Hematopoietic multipotent progenitor cell treated with erythropoietin and hydrocortisone succinate and interleukin-3 and kit ligand, for 15 days (in vitro differentiated cells): ENCODE measurements at regions not wholly inside any gene's neighbourhood (a gene's known extent, or its start where the extent isn't known, plus 50 kb on each side); places are given as distances from the start of the nearest gene placed in this dataset.
"Not testable (repeated sequence)": the region's sequence is repeated elsewhere in the genome, so short reads cannot be mapped to it uniquely, and the experiment has no call there.

Source experiments
- DNase-seq: peaks from one replicate; pipeline ENCODE4 v3.0.0-alpha.2; 2015; ENCODE audit warnings: low spot score

DNA sequence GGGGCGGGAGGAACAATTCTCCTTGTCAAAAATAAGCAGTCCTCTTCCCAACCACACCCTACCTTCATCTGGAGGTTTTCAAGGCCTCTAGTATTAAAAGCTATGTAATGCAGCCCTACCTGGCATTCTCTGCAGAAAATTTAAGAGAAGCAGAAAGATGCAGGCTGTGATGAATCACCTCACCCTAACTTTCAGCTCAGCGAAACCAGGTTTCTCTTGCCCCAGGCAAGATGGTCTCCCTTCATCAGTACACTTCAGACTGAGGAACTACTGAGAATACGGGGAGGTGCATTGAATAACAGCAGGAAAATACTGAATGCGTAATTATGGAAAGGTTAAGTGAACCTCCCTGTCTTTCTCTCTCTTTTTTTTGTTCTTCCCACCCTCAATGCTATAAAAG lies 437.6 kb upstream of the KLF12 start:
- no peak for DNase-seq

DNA sequence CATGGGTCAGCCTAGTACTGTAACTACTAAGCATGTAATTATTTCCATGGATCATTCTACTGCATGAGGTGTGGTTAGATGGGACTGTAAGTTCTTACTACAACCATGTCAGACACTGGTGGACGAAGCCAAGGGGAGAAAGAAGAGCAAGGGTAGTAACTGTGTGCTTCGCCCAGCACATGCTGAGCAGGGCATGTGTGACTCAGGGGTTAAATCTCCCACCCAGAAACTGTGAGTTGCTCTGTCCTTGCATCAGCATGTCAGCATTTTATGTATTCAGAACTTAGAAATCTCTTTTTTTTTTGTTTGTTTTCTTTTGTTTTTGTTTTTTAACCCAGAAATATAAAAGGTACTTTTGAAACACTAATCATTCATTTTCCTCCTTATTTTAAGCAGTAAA lies 436.6 kb upstream of the KLF12 start:
- no peak for DNase-seq

DNA sequence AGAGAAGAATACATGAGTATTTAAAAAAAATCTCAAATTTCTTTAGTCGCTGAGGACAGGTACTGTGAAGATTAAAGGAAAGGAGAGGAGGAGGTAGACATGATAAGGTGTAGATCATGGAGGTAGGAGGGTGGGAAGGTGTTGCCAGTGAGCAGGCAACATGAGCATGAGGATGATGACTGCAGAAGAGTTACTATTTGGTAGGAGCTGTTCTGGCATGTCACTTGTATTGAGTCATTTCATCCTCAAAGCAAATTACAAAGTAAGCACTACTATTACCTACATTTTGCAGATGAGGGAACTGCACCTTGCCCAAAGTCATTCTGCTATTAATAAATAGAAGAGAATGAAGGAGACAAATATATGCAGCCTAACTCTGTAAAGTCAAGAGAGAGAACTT lies 435.8 kb upstream of the KLF12 start:
- no peak for DNase-seq

DNA sequence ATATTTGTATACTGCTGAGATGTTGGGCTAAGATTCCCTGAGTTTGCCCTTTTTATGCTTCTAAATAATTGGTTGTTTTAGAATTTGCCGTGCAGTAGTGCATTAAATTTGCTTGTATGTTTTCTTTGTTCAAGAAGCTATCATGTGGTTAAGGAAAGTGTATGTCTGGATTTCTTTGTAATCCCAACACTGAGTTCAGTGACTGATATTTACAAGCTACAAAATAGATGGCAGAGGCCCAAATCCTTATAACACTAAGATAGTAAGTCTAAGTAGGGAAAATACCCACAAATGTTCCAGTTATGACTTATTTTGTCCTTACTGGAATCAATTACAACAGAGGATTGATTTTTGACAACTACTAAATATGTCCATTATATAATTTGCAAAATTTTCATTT lies 435.0 kb upstream of the KLF12 start:
- DNase-seq, result no peak

DNA sequence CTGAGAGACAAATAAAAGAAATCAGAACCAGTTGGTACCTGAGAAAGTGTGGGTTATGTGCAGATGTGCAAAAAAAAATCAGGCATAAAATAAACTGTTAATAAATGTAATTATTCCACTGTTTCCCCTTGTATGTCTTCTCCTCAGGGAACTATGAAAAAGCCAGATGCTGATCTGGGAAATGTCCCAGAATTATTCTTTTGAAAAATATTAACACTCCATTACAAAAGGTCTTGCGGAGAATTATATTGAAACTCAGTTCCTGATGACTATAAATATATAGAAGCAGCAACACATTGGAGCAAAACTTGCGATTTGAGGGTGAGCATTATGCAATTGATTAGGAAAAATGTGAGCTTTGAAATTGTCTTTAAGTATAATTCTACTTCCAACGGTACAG lies 433.3 kb upstream of the KLF12 start:
- DNase-seq, result no peak

DNA sequence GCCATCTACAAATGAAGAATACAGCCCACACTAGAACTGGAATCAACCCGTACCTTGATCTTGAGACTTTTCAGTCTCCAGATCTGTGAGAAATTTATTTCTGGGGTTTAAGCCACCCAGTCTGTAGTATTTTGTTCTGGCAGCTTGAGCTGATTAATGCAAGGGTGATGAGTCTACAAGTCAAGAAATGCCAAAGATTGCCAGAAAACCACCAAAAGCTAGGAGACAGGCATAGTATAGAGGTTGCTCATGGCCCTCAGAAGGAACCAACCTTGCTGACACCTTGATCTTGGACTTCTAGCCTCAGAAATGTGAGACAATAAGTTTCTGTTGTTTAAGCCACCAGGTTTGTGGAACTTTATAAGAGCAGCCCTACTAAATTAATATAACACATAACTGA lies 428.2 kb upstream of the KLF12 start:
- no peak for DNase-seq

DNA sequence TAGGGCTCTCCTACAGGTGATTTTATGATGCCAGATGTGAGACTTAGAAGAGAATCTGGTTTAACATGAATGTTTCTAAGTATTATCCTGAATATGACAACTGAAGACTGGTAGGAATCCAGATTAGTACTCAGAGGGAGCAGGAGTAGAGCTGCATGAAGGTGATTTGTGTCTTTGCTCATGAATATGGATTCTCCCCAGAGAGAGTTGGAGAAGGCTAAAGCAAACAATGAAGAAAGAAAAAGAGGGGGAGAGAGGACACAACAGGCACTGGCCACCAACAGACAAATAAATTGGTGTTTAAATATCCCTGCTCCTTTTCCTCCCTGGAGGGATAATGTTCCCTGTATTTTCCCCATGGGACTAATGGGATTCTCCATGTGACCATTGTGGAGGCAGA lies 427.0 kb upstream of the KLF12 start:
- no peak for DNase-seq

DNA sequence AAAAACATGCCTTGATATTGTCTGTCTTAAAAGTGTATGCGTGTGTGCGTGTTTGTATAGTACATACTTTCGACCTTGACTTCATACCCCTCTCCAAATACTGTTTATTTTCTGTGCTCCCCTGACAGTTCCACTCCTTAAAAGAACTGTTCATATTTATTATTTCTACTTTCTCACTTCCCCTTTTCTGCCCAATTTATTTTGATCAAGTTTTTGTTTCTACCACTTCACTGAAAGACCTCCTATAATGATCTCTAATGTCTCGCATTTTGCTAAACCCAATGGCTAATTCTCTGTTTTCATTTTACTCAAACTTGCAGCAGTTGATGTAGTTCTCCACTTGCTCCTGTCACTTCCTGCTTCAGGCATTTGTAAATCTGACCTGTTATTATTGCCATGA lies 426.1 kb upstream of the KLF12 start:
- DNase-seq, result no peak

DNA sequence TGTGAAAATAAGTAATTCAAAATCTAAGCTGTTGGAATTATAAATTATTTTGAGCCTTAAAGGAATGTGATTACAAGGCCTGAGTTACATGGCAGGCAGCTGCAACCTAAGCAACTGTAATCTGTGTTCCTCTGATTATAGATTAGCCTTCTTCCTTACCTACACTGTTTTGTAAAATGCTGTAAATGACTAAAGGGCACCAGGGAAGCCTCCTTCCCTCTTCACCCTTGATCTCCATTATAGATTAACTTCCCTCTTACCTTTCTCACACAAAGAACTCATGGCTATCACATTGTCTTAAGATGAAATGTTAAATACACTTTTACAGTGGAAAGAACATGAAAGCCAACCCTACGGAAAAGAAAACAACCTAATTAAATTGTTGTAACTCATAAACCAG lies 423.7 kb upstream of the KLF12 start:
- DNase-seq, result no peak

DNA sequence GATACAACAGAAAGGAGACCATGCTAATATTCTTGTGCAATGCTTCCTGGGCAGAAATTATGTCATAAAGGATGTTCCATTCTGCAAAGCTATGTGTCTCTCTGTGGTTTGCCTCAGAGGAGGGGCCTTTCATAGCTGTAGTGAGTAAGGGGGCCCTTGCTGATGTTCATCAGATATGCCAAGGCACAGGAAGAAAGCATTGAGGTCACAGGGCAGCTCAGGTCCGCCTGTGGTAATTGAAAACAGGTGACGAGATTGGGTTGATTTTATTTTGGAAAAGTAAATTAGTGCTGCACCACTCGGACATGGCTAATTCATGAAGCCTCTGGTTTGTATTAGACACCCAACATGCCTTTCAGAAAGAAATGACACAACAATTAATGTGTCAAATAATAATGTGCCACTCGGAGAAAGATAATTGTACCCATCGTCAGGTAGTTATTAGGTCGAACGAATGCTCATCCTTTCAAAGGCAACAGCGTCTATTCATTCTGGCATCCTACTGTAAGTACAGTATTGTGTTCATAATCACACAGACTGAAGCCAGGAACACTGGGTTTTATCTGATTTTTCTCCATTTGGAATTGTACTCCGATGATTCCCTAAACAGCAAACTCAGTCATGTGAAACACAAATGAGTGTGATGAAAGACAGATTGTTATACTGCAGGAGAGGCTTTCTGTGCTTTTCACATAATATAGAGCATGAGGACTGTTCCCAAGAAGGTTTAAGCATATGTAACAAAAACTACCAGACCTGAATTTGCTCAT lies 421.6 kb upstream of the KLF12 start:
- no peak for DNase-seq

DNA sequence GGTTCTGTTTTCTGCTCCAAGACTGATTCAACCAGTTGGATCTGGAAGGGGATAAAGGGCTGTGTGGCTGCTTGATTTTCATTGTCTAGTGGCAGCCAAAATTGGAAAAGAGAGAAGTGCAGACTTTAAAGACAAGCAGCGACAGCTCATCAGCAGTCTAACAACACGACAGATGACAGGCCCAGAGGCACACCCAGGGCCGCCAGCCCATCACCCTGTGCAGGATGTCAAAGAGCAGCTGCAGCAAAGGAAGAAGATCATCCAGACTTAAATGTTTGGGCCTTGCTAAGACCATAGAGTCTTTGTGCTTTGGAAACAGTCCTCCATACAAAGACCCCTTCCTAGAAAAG lies 421.0 kb upstream of the KLF12 start:
- DNase-seq, result no peak

DNA sequence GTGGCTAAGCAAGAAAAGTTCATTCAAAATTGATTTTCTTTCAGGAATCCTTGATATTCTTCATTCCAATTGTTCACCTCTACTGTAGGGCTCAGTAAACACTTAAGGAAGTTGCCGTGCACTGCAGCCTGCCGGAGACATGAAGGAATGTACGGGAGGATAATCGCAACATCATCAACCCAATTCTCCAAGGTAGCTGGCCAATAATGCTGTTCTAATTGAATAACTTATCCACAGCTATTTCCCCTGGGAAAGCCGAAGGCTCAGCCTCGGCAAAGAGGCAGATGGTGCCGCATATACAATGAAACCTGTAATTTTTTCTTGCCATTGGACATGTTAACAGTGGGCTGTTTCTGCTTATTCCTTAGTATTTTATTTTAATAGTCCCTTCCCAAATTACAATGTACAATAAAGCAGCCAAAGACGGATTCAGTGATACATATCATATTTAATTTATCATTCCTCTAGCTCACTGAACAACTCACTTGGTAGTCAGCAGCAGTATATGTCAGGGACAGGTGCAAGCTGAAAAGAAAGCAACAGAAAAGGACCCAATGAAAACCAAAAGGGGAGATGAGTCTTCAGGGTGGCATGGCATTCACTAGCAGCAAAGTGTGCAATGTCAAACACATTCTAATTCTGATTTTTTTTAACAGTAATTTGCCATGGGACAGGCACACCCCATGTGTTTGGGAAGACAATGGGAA lies 420.5 kb upstream of the KLF12 start:
- no peak for DNase-seq

DNA sequence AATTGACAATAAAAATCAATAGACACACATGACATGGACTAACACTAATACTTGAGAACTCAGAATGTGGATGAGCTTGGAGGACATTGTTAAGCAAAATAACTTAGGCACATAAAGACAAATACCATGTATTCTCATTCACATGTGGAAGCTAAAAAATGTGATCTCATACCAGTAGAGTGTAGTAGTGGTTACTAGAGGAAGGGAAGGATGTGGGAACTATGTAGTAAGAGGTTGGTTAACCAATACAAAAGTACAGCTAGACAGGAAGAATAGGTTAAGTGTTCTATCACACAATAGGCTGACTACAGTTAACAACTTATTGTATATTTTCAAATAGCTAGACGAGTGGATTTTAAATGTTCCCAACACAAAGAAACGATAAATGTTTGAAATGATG lies 415.8 kb upstream of the KLF12 start:
- no peak for DNase-seq

DNA sequence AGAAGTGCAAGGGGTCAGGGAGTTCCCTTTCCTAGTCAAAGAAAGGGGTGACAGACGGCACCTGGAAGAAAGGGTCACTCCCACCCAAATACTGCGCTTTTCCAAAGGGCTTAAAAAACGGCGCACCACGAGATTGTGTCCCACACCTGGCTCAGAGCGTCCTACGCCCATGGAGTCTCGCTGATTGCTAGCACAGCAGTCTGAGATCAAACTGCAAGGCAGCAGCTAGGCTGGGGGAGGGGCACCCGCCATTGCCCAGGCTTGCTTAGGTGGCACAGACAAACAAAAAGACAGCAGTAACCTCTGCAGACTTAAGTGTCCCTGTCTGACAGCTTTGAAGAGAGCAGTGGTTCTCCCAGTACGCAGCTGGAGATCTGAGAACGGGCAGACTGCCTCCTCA lies 402.4 kb upstream of the KLF12 start:
- DNase-seq, result not testable (repeated sequence)

DNA sequence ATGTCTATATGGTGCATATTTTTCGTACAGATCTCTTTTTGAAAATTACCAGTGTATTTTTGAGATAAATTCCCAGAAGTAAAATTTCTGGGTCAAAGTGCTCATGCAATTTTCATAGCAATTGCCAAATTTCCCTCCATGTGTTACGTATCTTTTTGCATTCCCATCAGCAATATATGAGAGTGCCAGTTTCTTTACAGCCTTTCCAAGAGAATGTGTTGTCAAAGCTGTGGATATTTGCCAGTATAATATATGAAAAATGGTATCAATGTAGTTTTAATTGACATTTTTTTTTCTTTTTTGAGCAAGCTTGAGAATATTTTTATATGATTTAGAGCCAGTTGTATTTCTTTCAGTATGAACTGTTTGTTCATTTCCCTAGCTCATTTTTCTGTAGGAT lies 399.0 kb upstream of the KLF12 start:
- DNase-seq, result no peak

DNA sequence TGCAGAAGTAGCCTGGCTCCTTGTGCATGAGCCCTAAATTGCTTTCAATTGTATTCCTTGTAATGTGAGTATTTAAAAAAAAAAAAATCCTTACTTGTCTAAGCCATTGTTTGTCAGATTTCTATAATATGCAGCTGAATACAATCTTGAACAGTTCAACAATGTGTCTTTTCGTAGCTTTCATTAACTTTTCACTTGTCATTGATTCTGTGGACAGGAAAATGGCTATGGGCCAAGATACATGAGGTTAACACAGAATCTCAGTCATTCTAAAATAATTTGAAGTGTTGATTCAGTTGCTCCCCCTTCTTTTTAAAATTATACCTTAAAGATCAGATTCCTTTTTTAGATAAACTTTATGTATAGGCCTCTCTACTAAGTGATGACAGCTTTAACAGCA lies 395.8 kb upstream of the KLF12 start:
- no peak for DNase-seq

DNA sequence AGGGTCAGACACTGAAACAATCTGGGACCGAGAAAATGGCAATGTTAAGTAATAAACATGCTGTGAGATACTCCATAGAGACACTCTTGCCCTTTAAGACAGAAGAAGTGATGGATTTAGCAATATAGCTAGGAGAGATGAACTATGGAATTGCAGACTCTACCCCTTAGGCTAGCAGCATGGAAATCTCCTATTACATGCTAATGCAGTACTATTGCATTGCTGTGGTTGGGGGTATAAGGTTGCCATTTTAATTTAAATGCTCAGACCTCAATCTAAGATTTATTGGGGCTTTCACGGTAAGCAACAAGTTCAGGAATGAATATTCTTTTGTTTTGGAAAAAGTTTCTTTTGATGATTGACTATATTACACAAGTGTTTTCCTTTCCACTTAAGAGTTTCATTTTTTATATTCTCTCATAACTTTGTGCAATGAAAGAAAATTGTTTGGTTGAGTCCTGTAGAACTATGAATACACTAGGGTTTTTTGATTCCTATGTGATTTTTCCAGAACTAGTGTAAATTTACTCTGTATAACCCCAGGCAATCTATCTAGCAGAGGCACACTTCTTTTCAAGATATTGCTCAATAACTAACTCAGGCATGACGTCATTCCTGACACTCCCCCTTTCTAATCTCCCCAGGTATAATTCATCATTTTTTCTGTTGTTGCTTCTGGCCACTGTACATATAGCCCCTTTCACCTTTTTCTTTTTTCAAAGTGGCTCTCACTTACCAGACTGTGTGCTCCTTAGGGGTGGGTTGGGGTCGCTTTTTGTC lies 394.7 kb upstream of the KLF12 start:
- DNase-seq, result no peak

DNA sequence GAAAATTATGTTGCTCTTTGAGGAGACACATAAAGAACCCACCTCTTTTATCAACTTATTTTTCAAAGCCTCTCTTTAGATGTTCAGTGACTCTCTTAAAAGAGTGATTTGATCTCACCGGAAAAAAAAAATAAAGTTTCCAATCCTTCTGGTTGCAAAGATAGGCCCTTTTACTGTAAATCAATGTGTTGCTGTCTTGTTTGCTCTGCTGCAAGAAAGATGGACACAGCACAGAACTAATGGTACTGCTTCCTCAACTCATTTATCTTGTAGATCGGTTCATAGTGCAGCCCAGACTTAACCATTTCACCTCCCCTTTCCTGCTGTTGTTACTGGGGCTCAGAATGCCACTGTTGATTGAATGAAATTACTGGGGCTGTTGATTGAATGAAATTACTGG lies 388.9 kb upstream of the KLF12 start:
- no peak for DNase-seq

DNA sequence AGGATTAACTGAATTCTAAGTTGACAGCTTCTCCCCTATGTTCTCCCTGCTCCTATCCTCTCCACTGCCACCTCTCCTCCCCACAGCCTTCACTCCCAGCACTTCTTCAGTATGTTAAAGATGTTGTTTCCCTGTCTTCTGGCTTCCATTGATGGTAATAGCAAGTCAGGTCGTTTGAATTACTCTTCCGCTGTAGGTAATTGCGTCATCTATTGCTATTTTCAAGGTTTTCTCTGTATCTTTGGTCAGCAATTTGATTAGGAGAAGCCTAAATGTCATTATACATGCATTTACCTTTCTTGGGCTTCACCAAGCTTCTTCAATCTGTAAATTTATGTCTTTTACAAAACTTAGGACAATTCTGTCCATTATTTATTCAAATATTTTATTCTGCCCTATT lies 377.3 kb upstream of the KLF12 start:
- DNase-seq, result no peak

DNA sequence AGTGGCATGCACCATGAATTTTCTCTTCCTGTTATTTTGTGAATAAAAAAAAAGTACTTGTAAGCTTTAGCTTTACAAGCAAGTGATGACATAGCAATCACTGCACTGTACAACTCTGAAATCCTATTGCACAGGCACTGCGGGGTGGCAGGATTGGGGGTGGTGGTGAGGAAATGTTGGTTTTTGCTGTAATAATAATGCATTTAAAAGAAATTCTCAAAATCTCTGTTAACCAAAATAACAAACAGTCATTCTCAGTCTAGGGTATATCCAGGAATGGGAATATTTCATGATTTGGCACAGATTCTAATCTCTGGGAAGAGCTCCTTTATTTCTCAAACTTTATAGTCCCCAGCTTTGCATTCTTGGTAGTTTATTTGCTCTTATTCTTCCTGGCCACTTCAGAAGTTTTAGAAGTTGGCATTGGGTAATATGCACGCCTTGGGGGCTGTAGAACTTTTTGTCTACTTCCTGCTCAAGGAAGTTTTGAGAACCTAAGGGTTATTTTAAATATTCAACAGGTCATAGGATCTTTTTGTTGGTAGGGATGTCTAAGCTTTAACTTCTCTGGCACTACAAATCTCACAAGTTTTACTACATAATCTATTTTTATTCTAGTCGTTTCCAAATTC lies 353.0 kb upstream of the KLF12 start:
- DNase-seq, result no peak

DNA sequence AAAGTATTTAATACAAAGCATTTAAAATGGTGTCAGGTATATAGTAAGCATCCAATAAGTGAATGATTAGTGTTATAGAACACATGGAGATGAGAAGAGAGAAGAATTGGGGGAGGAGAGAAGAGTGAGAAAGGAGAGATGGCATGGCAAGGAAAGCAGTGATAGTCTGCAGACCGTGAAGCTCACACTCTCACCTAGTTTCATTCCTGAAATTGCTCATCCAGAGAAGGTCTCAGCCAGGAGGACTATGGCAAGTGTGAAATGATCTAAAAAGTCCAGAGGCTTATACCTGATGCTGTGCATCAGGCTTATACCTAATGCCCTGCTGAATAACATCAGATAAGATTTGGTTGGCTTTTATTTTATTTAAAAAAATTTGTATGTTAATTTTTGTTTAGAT lies 351.6 kb upstream of the KLF12 start:
- no peak for DNase-seq

DNA sequence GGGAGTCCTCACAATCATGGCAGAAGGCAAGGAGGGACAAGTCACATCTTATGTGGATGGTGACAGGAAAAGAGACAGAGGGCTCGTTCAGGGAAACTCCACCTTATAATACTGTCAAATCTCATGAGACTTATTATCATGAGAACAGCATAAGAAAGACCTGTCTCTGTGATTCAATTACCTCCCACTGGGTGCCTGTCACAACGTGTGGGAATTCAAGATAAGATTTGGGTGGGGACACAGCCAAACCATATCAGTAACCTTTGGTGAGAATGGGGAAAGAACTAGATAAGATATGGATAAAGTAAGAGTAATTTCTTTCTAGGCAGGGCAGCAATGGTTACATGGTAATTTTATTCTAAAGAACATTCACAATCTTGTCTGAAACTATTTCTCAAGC lies 344.9 kb upstream of the KLF12 start:
- no peak for DNase-seq

DNA sequence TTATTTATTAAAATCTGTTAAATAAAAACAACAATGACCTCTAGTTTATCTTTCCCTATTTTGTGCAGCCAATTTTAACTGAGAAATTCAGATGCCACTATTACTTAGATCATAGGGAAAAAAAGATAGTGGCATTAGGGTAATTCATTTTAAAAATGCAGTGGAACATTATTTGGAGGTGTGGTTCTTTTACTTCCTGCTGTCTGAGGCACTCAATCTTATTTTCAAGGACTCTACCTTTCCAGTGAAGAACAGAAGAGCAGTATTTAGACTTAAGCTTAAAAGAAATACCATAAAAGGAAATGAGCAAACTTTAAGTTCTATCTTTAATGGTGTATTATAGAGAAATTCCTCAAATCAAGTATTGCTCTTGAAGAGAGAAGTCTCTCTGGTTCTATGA lies 342.6 kb upstream of the KLF12 start:
- DNase-seq, result no peak
